Ishikawa (cell line): ENCODE measurements at regions not wholly inside any gene's neighbourhood (a gene's known extent, or its start where the extent isn't known, plus 50 kb on each side); places are given as distances from the start of the nearest gene placed in this dataset.

ENCODE experiments used
- CEBPB ChIP-seq: IDR thresholded peaks from 2 replicates; pipeline ENCODE4 v1.6.1; 2012
- CREB1 ChIP-seq: IDR thresholded peaks from 2 replicates; pipeline ENCODE4 v1.6.1; 2012; ENCODE audit warnings: low read depth
- EGR1 ChIP-seq: IDR thresholded peaks from 2 replicates; pipeline ENCODE4 v1.6.1; 2012
- EP300 ChIP-seq: IDR thresholded peaks from 2 replicates; pipeline ENCODE4 v1.6.1; 2012; ENCODE audit warnings: borderline replicate concordance
- FOXM1 ChIP-seq: IDR thresholded peaks from 2 replicates; pipeline ENCODE4 v1.6.1; 2012; ENCODE audit warnings: low read depth, borderline replicate concordance
- MAX ChIP-seq: IDR thresholded peaks from 2 replicates; pipeline ENCODE4 v1.6.1; 2012
- NFIC ChIP-seq: IDR thresholded peaks from 2 replicates; pipeline ENCODE4 v1.6.1; 2012
- RAD21 ChIP-seq: IDR thresholded peaks from 2 replicates; pipeline ENCODE4 v1.6.1; 2012; ENCODE audit warnings: low read depth
- TAF1 ChIP-seq: IDR thresholded peaks from 2 replicates; pipeline ENCODE4 v1.6.1; 2012; ENCODE audit warnings: low read depth, mild to moderate bottlenecking
- TCF12 ChIP-seq: IDR thresholded peaks from 2 replicates; pipeline ENCODE4 v1.6.1; 2012; ENCODE audit warnings: low read depth
- TEAD4 ChIP-seq: IDR thresholded peaks from 2 replicates; pipeline ENCODE4 v1.6.1; 2012
- YY1 ChIP-seq: IDR thresholded peaks from 2 replicates; pipeline ENCODE4 v1.6.1; 2012; ENCODE audit warnings: low read depth
- ZBTB7A ChIP-seq: IDR thresholded peaks from 2 replicates; pipeline ENCODE4 v1.6.1; 2012; ENCODE audit warnings: low read depth

DNA sequence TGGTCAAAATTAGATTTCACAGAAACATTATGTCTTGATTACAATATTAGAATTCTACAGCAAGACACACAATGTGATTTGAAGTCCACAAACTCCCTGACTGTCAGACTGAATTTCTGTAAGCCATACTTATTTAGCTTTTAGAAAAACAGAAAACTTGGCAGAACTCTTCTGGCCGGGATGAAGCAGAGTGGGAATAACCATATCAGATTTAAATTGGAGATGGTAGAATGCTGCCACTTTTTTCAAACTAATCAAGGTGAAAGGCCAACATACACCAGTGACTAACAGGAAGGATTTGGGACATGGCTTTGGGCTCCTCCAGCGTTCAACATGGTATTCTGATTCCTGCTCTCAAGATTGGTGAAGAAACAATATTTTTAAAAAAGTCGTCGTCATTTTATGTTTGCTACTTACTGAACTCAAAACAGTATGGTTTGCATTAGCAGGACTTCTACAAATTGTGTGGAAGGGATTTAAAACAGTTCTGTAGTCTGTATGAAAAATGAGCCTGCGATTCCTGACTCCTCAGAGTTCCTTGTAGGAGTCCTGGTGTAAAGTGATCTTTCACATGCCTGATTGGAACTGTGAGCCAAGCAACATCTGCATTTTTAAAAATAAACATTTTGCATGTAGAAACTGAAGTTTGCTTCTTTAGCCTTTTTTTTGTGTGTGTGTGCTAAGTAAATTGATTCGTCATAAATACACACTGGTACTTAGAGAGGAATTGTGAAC is 297.9 kb upstream of the SOX4 start:
- TF ChIP-seq CREB1 (no peak), MAX (no peak), TCF12 (no peak), CEBPB (no peak), TAF1 (no peak), EP300 (no peak), YY1 (no peak), EGR1 (no peak), FOXM1 (no peak), RAD21 (no peak), TEAD4 (no peak), NFIC (no peak), ZBTB7A (no peak)
